NCI-H446 (cell line): ENCODE measurements at regions not wholly inside any gene's neighbourhood (a gene's known extent, or its start where the extent isn't known, plus 50 kb on each side); places are given as distances from the start of the nearest gene placed in this dataset.

Experiments used
- DNase-seq, 2 experiments: peaks; one replicate each; lab custom pipeline; 2025; lab: John Stamatoyannopoulos, UW

DNA sequence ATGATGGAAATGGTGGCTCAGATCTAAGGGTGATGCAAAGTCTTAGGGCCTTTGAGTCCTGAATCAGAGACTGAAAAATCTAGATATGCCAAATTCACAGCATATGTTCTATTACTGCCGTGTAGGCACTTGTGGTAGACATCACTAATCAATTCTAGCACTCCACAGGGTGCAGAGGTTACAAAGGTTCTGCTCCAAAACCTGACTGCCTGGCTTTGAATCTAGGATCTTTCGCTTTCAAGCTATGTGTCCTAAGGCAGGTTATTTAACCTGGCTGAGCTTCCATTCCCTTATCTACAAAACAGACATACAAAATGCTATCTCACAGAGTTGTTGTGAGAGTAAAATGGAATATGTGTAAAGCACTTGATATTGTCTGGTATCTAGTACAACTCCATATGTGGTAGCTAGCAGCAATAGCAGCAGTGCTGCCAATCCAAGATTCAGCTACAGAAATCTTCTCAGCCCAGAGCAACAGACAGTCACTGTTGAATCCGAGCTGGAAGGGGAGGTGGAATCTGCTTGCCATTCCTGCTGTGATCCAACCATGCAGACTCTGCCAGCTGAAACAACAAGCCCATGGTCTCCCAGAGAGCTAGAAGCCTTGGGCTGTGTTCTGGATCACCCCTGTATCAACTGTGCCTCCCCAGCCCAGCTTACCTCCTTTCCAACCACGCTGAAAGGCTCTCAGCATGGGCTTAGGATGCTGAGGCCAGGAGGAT lies 206.9 kb downstream of the TFAP2C start:
- DNase-seq, result no peak

DNA sequence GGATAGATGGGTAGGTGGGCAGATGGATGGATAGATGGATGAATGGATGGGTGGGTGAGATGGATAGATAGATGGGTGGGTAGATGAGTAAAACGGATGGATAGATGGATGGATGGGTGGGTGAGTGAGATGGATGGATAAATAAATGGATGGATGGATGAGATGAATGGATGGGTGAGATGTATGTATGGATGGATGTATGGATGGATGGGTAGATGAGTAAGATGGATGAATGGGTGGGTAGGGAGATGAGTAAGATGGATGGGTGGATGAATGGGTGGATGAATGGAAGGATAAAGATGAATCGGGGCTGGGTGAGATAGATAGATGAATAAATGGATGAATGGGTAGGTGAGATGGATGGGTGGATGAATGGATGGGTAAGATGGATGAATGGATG lies 210.1 kb downstream of the TFAP2C start:
- no peak for DNase-seq

GRCh38 chr20:56839786-56840185 lies 210.7 kb downstream of the TFAP2C start:
- no peak for DNase-seq

DNA sequence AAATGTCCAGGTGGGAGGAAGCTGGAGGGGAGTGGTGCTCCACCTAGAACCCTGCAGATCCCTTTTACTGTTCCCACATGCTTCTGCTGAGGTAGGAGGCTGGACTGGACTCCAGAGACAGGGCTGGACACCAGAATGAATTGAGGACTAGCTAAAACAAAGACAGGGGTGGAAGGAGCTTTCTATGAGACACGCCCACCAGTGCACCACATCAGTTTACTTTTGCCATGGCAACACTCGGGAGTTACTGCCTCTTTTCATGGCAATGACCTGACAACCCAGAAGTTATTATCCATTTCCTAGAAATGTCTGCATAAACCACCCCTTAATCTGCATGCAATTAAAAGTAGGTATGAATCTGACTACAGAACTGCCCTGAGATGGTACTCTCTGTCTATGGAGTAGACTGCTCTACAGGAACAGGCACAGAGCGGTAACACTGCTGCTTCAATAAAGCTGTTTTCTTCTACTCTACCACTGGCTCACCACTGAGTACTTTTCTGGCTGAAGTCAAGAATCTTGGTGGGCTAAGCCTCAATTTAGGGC lies 211.7 kb downstream of the TFAP2C start:
- no peak for DNase-seq

GRCh38 chr20:56841346-56841908 lies 212.3 kb downstream of the TFAP2C start:
- DNase-seq, result no peak

GRCh38 chr20:56842056-56842455 lies 212.9 kb downstream of the TFAP2C start:
- no peak for DNase-seq

- DNase-seq, result no peak
Measured at GRCh38 chr20:56843386-56843785, 214.3 kb downstream of the TFAP2C start.

DNA sequence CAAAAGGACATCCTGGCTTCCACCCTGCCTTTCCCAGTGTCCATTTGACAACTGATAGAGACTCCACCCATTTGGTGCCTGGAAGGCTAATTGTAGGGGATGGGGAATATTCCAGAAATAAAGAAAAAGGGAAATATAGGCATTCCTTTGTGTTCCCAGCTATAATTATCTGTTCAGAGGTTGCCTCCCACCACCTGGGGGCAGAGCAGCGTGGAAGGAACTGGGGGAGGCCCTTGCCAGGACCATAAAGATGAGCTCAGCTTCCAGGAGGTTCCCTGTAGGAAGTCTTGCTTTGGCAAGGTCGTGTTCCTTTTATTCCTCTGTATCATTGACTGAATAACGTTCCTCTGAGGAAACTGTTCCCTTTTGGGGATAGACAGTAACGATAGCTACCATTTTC lies 214.7 kb downstream of the TFAP2C start:
- no peak for DNase-seq

GRCh38 chr20:56845546-56846086 lies 216.5 kb downstream of the TFAP2C start:
- no peak for DNase-seq

GRCh38 chr20:56848561-56848960 lies 219.5 kb downstream of the TFAP2C start:
- no peak for DNase-seq

DNA sequence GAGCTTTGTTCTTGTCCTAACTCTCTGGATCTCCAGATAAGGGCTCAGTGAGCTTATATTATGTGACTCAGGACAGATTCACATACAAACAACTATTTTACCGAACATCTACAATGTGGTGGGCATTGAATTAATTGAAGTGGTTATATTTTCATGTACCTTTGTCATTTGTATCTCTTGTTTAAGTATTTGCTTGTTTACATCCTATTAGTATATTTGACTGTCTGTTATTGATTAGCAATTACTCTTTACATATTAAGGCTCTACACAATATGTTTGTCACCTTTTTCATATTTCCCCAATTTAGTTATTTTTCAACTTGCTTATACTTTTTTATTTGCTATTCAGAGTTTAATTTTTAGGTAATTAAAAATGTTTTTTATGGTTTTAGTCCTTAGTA lies 222.4 kb downstream of the TFAP2C start:
- no peak for DNase-seq

GRCh38 chr20:56855708-56856107 lies 226.6 kb downstream of the TFAP2C start:
- DNase-seq, result no peak

- no peak for DNase-seq
Measured at GRCh38 chr20:56857950-56858349, 228.8 kb downstream of the TFAP2C start.

DNA sequence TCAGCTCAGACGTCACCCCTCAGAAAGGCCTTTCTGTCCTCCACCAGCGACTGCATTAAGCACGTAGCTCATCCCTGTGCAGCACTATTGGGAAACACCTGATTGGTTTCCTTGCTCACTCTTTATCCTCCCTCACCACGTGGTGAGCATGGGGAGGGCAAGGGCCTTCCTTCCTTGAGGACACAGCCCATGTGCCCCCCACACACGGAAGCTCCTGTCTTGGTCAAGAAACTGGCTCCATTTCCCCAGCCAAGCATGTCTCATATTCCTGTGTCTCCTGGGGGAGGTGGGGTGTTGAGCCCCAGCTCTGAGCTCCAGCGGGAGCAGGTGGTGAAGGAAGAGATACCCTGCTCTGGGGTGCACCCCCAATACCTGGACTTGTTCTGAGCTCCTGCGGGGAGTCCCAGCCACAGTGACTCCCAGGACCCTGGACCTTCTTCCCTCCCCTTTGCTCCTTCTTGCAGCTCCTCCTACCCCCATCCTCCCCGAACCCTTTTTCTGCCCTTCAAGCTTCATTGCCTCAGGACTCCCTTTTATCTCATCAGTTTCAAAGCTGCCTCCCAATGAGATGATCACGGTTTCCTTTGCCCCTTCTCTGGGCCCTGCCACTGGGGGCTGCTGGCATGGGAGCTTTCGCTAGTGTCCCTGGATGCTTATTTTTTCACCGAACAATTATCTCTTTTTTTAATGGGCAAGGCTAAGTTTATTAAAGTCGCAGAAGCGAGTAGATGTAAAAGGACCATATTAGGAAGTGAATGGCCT lies 230.1 kb downstream of the TFAP2C start:
- no peak for DNase-seq

GRCh38 chr20:56859801-56860261 lies 230.7 kb downstream of the TFAP2C start:
- no peak for DNase-seq

GRCh38 chr20:56860413-56860812 lies 231.3 kb downstream of the TFAP2C start:
- DNase-seq, result no peak

DNA sequence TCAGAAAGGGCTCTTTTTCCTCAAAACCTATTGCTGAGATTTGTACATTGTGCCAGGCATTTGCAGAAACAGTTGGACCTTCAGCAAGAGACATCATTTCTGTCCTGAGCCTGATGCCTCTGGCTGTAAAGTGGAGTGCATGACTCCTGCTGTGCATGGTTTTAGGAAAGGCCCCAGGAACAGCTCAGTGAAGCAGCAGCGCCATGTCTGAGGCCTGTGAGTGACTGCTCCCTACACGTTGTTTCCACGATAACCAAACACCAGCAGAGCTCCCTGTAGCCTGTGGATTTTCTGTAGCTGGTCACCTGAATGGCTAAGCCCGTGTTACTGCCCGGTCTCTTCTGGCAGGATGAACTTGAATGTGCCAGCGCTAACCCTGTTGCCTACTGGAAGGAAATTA lies 232.5 kb downstream of the TFAP2C start:
- no peak for DNase-seq

DNA sequence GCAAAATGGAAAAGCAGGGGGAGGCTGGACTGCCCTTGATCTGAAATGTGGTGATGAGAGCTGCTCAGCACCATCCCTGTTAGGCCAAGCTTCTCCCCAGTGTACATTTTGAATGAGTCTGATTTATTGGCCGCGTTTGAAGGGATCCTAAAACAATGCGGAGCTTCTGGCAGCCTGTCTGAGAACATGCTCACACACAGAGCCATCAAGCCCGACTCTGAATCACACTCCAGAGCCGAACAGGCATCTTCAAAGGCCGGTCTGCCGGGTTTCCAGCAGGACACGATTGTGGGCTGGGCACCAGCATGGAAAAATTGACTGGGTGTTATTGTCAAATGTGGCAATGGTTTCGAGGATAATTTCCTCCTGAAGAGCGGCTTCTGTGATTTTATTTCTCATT lies 235.9 kb downstream of the TFAP2C start:
- no peak for DNase-seq

DNA sequence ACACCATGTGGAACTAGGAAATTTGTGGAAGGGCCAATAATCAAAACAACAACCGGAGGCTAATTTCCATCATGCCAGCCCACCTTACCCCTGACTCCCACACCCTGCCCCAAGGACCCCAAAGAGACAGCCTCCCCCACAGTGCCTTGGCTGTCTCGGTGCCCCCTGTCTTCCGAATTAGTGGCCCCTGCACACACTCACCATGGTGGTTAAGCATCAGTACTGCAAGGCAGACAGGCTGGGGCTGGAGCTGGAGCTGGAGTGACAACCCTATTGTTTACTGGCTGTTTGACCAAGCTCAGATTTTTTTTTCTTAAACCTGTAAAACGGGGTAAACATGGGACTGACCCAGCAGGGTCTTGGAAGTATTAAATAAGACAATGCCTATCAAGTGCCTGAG lies 238.0 kb downstream of the TFAP2C start:
- DNase-seq, result no peak

GRCh38 chr20:56868746-56869145 lies 239.6 kb downstream of the TFAP2C start:
- DNase-seq, result no peak

DNA sequence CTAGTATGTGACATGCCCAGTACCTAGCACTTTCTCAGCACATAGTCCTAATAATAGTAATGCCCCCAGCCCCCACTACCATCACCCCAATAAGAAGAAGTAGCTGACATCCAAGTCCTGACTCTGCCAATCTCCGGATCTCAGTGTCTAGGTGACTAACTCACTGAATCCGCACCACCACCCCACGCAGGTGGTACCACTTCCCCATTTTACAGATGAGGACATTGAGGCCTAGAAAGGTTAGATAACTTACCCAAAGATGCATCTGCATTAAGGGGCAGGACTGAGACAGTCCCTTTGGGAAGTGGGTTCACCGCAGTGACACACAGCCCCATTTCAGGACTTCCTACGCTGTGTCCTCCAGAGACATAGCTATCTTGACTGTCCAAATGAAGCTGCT lies 241.2 kb downstream of the TFAP2C start:
- no peak for DNase-seq

- no peak for DNase-seq
Measured at GRCh38 chr20:56871691-56872090, 242.6 kb downstream of the TFAP2C start.
